Choroid plexus epithelial cell (primary cell): ENCODE measurements at regions not wholly inside any gene's neighbourhood (a gene's known extent, or its start where the extent isn't known, plus 50 kb on each side); places are given as distances from the start of the nearest gene placed in this dataset.
"Not testable (repeated sequence)": the region's sequence is repeated elsewhere in the genome, so short reads cannot be mapped to it uniquely, and the experiment has no call there.

Source experiments
- DNase-seq: peaks from one replicate; pipeline ENCODE4 v3.0.0-alpha.2; 2010; ENCODE audit warnings: low read depth
- H3K4me3 ChIP-seq: 2 replicates; pipeline ENCODE4 v1.5.1; 2011; ENCODE audit warnings: low read depth, mild to moderate bottlenecking, control low read depth, low read length, moderate library complexity
- CTCF ChIP-seq: conservative IDR thresholded peaks from 2 replicates; pipeline ENCODE4 v1.5.1; 2011; ENCODE audit warnings: low read depth, mild to moderate bottlenecking, control low read depth, inconsistent platforms, low read length, moderate library complexity

GRCh38 chr1:144516172-144516571 is 54.7 kb upstream of the NBPF15 start:
- H3K4me3 ChIP-seq: not testable (repeated sequence)
- peak; percentile 6 for DNase-seq

GRCh38 chr1:144516906-144517305 is 55.4 kb upstream of the NBPF15 start:
- H3K4me3 ChIP-seq: not testable (repeated sequence)
- peak; percentile 26 for DNase-seq

- H3K4me3 ChIP-seq, DNase-seq: not testable (repeated sequence)
Observed at GRCh38 chr1:144518439-144518838, 57.0 kb upstream of the NBPF15 start.

GRCh38 chr1:144519528-144520189 is 58.2 kb upstream of the NBPF15 start:
- not testable (repeated sequence) for DNase-seq, H3K4me3 ChIP-seq

GRCh38 chr1:144523661-144524407 is 62.4 kb upstream of the NBPF15 start:
- peak overlapping the region; percentile 51 for H3K4me3 ChIP-seq
- DNase-seq: peak; percentile 70

GRCh38 chr1:144532156-144532607 is 60.5 kb upstream of the PPIAL4F start:
- H3K4me3 ChIP-seq, DNase-seq: not testable (repeated sequence)
- peak; percentile 37 for TF ChIP-seq CTCF

GRCh38 chr1:144533480-144533879 is 59.2 kb upstream of the PPIAL4F start:
- not testable (repeated sequence) for H3K4me3 ChIP-seq, DNase-seq

- not testable (repeated sequence) for H3K4me3 ChIP-seq, DNase-seq
Observed at GRCh38 chr1:144534286-144534685, 58.4 kb upstream of the PPIAL4F start.

GRCh38 chr1:144536677-144537076 is 56.0 kb upstream of the PPIAL4F start:
- not testable (repeated sequence) for DNase-seq, H3K4me3 ChIP-seq

- not testable (repeated sequence) for H3K4me3 ChIP-seq
Observed at GRCh38 chr1:144537234-144537633, 55.5 kb upstream of the PPIAL4F start.

GRCh38 chr1:144538736-144539135 is 54.0 kb upstream of the PPIAL4F start:
- not testable (repeated sequence) for DNase-seq, H3K4me3 ChIP-seq

More at GRCh38 chr1:144537234-144537633, 55.5 kb upstream of the PPIAL4F start:
- DNase-seq: not testable (repeated sequence)

GRCh38 chr1:144539191-144539960 is 53.3 kb upstream of the PPIAL4F start:
- not testable (repeated sequence) for H3K4me3 ChIP-seq, DNase-seq
